Parathyroid adenoma (tissue), 2 donors: ENCODE measurements at regions not wholly inside any gene's neighbourhood (a gene's known extent, or its start where the extent isn't known, plus 50 kb on each side); places are given as distances from the start of the nearest gene placed in this dataset.
A peak's percentile ranks its signal among the peaks of the same experiment; 100 is the strongest.
"Not testable (repeated sequence)": the region's sequence is repeated elsewhere in the genome, so short reads cannot be mapped to it uniquely, and the experiment has no call there.

Source experiments
- H2AFZ ChIP-seq: fragments of 300-600 bp; sonication (generic); one replicate; pipeline ENCODE4 v1.7.0; 2017; ENCODE audit warnings: antibody characterized with exemption, mild to moderate bottlenecking
- H3K27ac ChIP-seq: fragments of 300-600 bp; sonication (generic); one replicate; pipeline ENCODE4 v1.7.0; 2017
- H3K27me3 ChIP-seq: fragments of 300-600 bp; sonication (generic); one replicate; pipeline ENCODE4 v1.7.0; 2017; ENCODE audit warnings: low read length; ENCODE audit not compliant: control insufficient read depth, insufficient read depth
- H3K36me3 ChIP-seq: fragments of 300-600 bp; sonication (generic); one replicate; pipeline ENCODE4 v1.7.0; 2017; ENCODE audit warnings: low read length; ENCODE audit not compliant: control insufficient read depth, insufficient read depth
- H3K4me1 ChIP-seq: fragments of 300-600 bp; sonication (generic); one replicate; pipeline ENCODE4 v1.7.0; 2017; ENCODE audit warnings: control low read depth
- H3K4me2 ChIP-seq: fragments of 300-600 bp; sonication (generic); one replicate; pipeline ENCODE4 v1.7.0; 2017; ENCODE audit warnings: low read length
- H3K4me3 ChIP-seq: fragments of 300-600 bp; sonication (generic); one replicate; pipeline ENCODE4 v1.7.0; 2017; ENCODE audit warnings: low read depth, low read length
- H3K79me2 ChIP-seq: fragments of 300-600 bp; sonication (generic); one replicate; pipeline ENCODE4 v1.7.0; 2017; ENCODE audit warnings: control low read depth
- H3K9ac ChIP-seq: fragments of 300-600 bp; sonication (generic); one replicate; pipeline ENCODE4 v1.7.0; 2017; ENCODE audit warnings: mild to moderate bottlenecking
- H3K9me3 ChIP-seq: fragments of 300-600 bp; sonication (generic); one replicate; pipeline ENCODE4 v1.7.0; 2017; ENCODE audit warnings: low read length; ENCODE audit not compliant: control insufficient read depth
- CTCF ChIP-seq: fragments of 300-600 bp; sonication (generic); IDR thresholded peaks from one replicate; pipeline ENCODE4 v1.7.0; 2017; ENCODE audit warnings: antibody characterized with exemption, mild to moderate bottlenecking
- donor health status: primary hyperparathyroidism.

- no peaks in the 10 kb centered on the region for H3K36me3 ChIP-seq
- no peaks in the 10 kb centered on the region for H3K9me3 ChIP-seq
- H3K27ac ChIP-seq, result no peak overlapping the region
- no peaks in the 10 kb centered on the region for H3K79me2 ChIP-seq
- no peak overlapping the region for H3K4me2 ChIP-seq
- H2AFZ ChIP-seq, result no peak overlapping the region
- no peaks in the 10 kb centered on the region for H3K27me3 ChIP-seq
- H3K4me1 ChIP-seq, result no peaks in the 10 kb centered on the region
- no peak for TF ChIP-seq CTCF
- H3K4me3 ChIP-seq, result no peak overlapping the region
- H3K9ac ChIP-seq, result no peak overlapping the region
Measured at GRCh38 chr6:148628251-148628650, 118.6 kb upstream of the UST start.

- Histone ChIP-seq H3K36me3 (no peaks in the 10 kb centered on the region), H2AFZ (peak overlapping the region; percentile 5), H3K4me3 (no peak overlapping the region), H3K4me2 (no peak overlapping the region), H3K9ac (no peak overlapping the region), H3K9me3 (no peaks in the 10 kb centered on the region), H3K27me3 (no peaks in the 10 kb centered on the region), H3K27ac (no peak overlapping the region), H3K79me2 (no peaks in the 10 kb centered on the region), H3K4me1 (no peaks in the 10 kb centered on the region)
- TF ChIP-seq CTCF, result no peak
Measured at GRCh38 chr6:148629181-148629580, 117.6 kb upstream of the UST start.

- no peaks in the 10 kb centered on the region for H3K27me3 ChIP-seq
- no peaks in the 10 kb centered on the region for H3K9me3 ChIP-seq
- H3K27ac ChIP-seq, result no peak overlapping the region
- no peaks in the 10 kb centered on the region for H3K36me3 ChIP-seq
- H3K79me2 ChIP-seq, result no peaks in the 10 kb centered on the region
- no peak overlapping the region for H3K4me2 ChIP-seq
- H3K9ac ChIP-seq, result no peak overlapping the region
- no peak overlapping the region for H3K4me3 ChIP-seq
- no peak overlapping the region for H2AFZ ChIP-seq
- TF ChIP-seq CTCF, result no peak
- no peaks in the 10 kb centered on the region for H3K4me1 ChIP-seq
Measured at GRCh38 chr6:148629592-148630465, 117.0 kb upstream of the UST start.

- Histone ChIP-seq H3K4me1 (peaks cover 5% of the 10 kb centered on the region), H3K27me3 (no peaks in the 10 kb centered on the region), H3K79me2 (no peaks in the 10 kb centered on the region), H3K9ac (no peak overlapping the region), H3K27ac (no peak overlapping the region), H3K4me2 (no peak overlapping the region), H3K4me3 (no peak overlapping the region), H3K36me3 (no peaks in the 10 kb centered on the region), H3K9me3 (no peaks in the 10 kb centered on the region), H2AFZ (no peak overlapping the region)
- TF ChIP-seq CTCF, result no peak
Measured at GRCh38 chr6:148635070-148635743, 111.6 kb upstream of the UST start.

GRCh38 chr6:148641836-148642235 lies 105.0 kb upstream of the UST start:
- not testable (repeated sequence) for H3K4me2 ChIP-seq, H3K4me1 ChIP-seq, H3K27ac ChIP-seq, H3K4me3 ChIP-seq, H3K9me3 ChIP-seq, H2AFZ ChIP-seq, H3K36me3 ChIP-seq, H3K9ac ChIP-seq, H3K79me2 ChIP-seq, H3K27me3 ChIP-seq

- H3K9ac ChIP-seq, H3K27ac ChIP-seq, H2AFZ ChIP-seq, H3K9me3 ChIP-seq, H3K4me3 ChIP-seq, H3K4me1 ChIP-seq, H3K36me3 ChIP-seq, H3K27me3 ChIP-seq, H3K4me2 ChIP-seq, H3K79me2 ChIP-seq: not testable (repeated sequence)
Measured at GRCh38 chr6:148643208-148643607, 103.6 kb upstream of the UST start.

GRCh38 chr6:148645049-148645448 lies 101.8 kb upstream of the UST start:
- not testable (repeated sequence) for H3K9ac ChIP-seq, H3K4me1 ChIP-seq, H2AFZ ChIP-seq, H3K36me3 ChIP-seq, H3K9me3 ChIP-seq, H3K27me3 ChIP-seq, H3K79me2 ChIP-seq, H3K4me3 ChIP-seq, H3K4me2 ChIP-seq, H3K27ac ChIP-seq
